Astrocyte of the spinal cord (primary cell): ENCODE measurements at regions not wholly inside any gene's neighbourhood (a gene's known extent, or its start where the extent isn't known, plus 50 kb on each side); places are given as distances from the start of the nearest gene placed in this dataset.

ENCODE experiments used
- DNase-seq: peaks from one replicate; pipeline ENCODE4 v3.0.0; 2011; ENCODE audit warnings: low read depth, low spot score
- H3K4me3 ChIP-seq: 2 replicates; pipeline ENCODE4 v1.5.1; 2011; ENCODE audit warnings: low read depth, mild to moderate bottlenecking, low read length, moderate library complexity
- CTCF ChIP-seq: IDR thresholded peaks from 2 replicates; pipeline ENCODE4 v1.5.1; 2012; ENCODE audit warnings: low read depth, mild to moderate bottlenecking, low read length, inconsistent platforms
- in situ Hi-C: cut with HindIII; loops from 2 replicates; pipeline ENCODE4 v1.10.0; 2017; ENCODE audit warnings: low sequenced_read_pairs

DNA sequence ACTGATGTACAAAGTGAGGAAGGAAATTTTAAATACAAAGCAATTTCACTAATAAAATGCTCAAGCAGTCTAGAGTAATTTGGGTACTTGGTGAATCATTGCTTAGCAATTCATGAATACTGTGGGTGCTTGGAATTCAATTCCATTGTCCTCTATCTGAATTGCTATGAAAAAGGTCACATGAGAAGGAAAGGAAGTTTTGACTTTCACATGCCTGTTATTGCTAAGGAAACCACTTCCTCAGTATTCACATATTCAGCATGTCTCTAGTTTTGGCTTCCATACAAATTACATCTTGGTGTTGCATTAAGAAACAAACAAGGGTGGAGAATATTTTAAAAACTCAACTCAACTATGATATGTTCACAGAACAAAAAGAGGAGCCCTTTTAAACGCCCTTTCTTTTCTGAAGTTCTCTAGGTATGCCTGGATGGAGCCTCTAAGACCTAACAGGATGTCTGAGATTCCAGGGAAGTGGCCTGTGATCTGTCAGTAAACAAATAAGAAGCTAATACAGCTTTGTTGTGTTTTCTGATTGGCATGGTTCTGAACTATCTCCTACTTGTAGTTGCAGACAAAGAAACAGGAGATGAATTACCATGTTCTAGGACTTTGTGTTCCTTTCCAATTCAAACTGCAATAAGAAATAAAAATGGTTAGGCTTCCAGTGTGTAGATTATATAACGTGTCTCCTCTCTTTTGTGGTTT, 190.4 kb downstream of the OGFRL1 start:
- no peak for TF ChIP-seq CTCF
- no peak overlapping the region for H3K4me3 ChIP-seq
- peak; percentile 94 for DNase-seq
- in situ Hi-C loops, result no loop called here

DNA sequence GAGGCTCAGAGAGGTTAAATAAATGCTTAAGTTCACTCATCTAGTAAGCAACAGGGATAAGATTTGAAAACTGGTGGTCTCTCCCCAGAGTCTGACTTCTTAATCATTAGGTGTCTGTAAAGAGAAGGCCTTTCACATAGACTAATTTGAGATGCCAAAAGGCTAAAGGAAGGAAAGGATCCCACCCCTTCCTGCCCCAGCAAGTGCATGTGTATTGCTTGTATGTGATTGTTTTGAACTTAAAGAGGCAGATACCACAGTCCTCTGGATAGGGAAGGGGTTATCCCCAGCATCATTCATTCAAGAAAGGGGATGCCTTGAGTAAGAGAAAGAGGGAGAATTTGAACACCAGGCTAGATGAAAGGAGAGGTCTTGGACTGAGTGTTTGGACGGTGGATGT, 192.0 kb downstream of the OGFRL1 start:
- TF ChIP-seq CTCF, result no peak
- no peak for DNase-seq
- in situ Hi-C loops, result no loop called here
- H3K4me3 ChIP-seq, result no peak overlapping the region

DNA sequence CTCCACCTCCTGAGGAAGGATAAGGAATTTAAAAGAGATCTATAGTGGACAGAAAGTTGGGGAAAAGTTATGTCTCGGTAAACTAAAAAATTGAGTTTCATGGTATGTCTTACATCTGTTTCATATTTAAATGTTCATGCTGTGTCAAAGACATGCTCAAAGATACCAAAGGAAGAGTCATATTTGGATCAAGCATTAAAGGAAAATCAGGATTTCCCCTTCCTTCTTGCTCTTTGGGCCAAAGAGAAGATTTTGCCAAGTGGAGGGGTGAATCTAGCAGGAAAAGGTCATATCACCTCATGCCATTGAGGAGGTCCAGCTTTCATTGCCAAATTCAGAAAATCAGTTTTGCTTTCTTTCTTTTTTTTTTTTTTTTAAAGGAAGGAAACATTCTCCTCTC, 192.4 kb downstream of the OGFRL1 start:
- in situ Hi-C loops, result no loop called here

DNA sequence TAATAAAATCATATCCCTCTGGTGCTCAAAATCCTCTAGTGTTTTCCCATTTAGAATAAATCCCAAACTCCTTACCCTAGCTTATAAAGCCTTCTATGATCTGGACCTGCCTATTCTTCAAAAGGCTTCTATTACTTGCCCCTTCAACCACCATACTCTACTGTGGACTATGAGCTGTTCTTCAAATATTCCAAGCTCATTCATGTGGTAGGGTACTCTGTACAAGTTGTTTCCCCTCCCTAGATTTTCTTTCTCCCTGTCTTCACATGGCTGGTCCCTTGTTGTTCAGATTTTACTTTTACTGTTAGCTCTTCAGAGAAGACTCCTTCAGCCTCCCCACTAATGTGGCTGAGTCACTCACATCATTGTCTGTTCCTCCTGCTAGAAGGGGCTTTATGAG, 193.2 kb downstream of the OGFRL1 start:
- TF ChIP-seq CTCF, result no peak
- DNase-seq, result peak; percentile 43
- in situ Hi-C loops, result no loop called here
- no peak overlapping the region for H3K4me3 ChIP-seq

More for the DNA sequence above, 192.4 kb downstream of the OGFRL1 start:
- DNase-seq, result no peak
- H3K4me3 ChIP-seq, result no peak overlapping the region
- no peak for TF ChIP-seq CTCF

DNA sequence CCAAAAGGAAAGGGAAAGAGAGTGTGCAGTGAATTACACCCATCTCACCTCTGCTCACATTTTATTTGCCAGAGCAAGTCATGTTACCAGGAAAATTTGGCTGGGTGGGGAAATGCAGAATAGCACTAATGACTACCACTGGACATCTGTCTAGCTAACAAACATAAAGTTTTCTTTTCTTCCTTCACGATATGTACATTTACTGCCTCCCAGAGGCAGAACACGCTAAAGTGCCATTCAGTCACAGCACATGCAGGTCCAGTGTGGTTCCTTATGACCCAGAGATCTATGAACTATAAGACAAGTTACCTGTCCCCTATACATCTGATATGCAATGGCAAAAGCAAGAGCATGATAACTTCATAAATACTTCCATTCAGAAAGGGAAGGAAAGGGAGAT, 194.1 kb downstream of the OGFRL1 start:
- in situ Hi-C loops, result no loop called here
- TF ChIP-seq CTCF, result peak; percentile 29
- no peak overlapping the region for H3K4me3 ChIP-seq
- DNase-seq, result peak; percentile 37

DNA sequence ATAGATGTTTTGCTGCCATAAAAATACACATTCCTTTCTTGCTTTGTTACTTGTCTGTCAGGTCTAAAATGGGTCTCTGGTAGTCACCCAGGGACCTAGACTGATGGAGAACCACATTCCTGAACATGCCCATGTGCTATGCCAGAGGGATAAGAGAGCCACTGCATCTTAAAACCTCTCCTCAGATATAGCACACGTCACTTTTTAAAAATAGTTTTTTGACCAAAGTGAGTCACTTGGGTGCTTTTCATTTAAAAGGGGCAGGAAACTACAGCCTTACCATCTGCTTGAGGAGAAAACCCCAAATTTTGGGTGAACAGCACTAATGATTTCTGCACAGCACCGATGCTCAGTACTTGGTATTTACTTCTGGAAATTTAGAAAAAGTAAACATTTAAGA, 197.8 kb downstream of the OGFRL1 start:
- TF ChIP-seq CTCF, result no peak
- DNase-seq, result peak; percentile 34
- in situ Hi-C loops, result no loop called here

More for the DNA sequence above, 197.8 kb downstream of the OGFRL1 start:
- H3K4me3 ChIP-seq, result no peak overlapping the region
